PC-3 (cell line): ENCODE measurements at regions not wholly inside any gene's neighbourhood (a gene's known extent, or its start where the extent isn't known, plus 50 kb on each side); places are given as distances from the start of the nearest gene placed in this dataset.
"Not testable (repeated sequence)": the region's sequence is repeated elsewhere in the genome, so short reads cannot be mapped to it uniquely, and the experiment has no call there.

ENCODE experiments used
- ATAC-seq: fragments of 200-7000 bp; cut with Tn5 transposase; 2 replicates; pipeline ENCODE4 v1.9.1; 2020; ENCODE audit warnings: mild to moderate bottlenecking, moderate library complexity
- BruUV-seq: library from RNA; stranded (reverse); fragments of 400-500 nt; replicated peaks from 2 replicates; lab custom pipeline; 2021; lab: Mats Ljungman, UMichigan
- CTCF ChIA-PET: fragments of 300-600 bp; sonication (Branson Sonifier 250); formaldehyde crosslinking; loops from one replicate; lab custom pipeline; 2022; ENCODE audit warnings: antibody characterized with exemption; lab: Charles Lee
- POLR2A ChIA-PET: fragments of 300-600 bp; sonication (Branson Sonifier 250); formaldehyde crosslinking; loops from one replicate; lab custom pipeline; 2022; ENCODE audit warnings: antibody characterized with exemption; ENCODE audit not compliant: unreplicated experiment; lab: Charles Lee
- DNase-seq: peaks from one replicate; pipeline ENCODE4 v3.0.0-alpha.2; 2015
- H2AFZ ChIP-seq: fragments of 300-600 bp; sonication (generic); 2 replicates; pipeline ENCODE4 v1.6.0; 2016; ENCODE audit warnings: antibody characterized with exemption, low read length
- H3F3A ChIP-seq: fragments of 300-600 bp; sonication (generic); one replicate; pipeline ENCODE4 v1.6.0; 2017; ENCODE audit warnings: antibody characterized with exemption, low read length, control low read depth, mild to moderate bottlenecking; ENCODE audit not compliant: unreplicated experiment
- H3K27ac ChIP-seq: fragments of 300-600 bp; sonication (generic); 2 replicates; pipeline ENCODE4 v1.5.1; 2016; ENCODE audit warnings: mild to moderate bottlenecking, low read length
- H3K27me3 ChIP-seq: fragments of 300-600 bp; sonication (generic); 2 replicates; pipeline ENCODE4 v1.6.1; 2016; ENCODE audit warnings: low read length, mixed read lengths
- H3K36me3 ChIP-seq: fragments of 300-600 bp; sonication (generic); 2 replicates; pipeline ENCODE4 v1.6.1; 2016; ENCODE audit warnings: low read depth, mixed run types, low read length, mixed read lengths
- H3K4me1 ChIP-seq: fragments of 300-600 bp; sonication (generic); 2 replicates; pipeline ENCODE4 v1.5.1; 2016; ENCODE audit warnings: low read length; ENCODE audit not compliant: insufficient read depth
- H3K4me2 ChIP-seq: fragments of 300-600 bp; sonication (generic); 2 replicates; pipeline ENCODE4 v1.6.0; 2016; ENCODE audit warnings: low read length
- H3K4me3 ChIP-seq: fragments of 300-600 bp; sonication (generic); 2 replicates; pipeline ENCODE4 v1.5.1; 2016; ENCODE audit warnings: mild to moderate bottlenecking, low read length, mixed read lengths
- H3K79me2 ChIP-seq: fragments of 300-600 bp; sonication (generic); 2 replicates; pipeline ENCODE4 v1.6.1; 2017; ENCODE audit warnings: low read length, mixed read lengths
- H3K9ac ChIP-seq: fragments of 300-600 bp; sonication (generic); 2 replicates; pipeline ENCODE4 v1.6.0; 2016; ENCODE audit warnings: mild to moderate bottlenecking, low read length
- H3K9me2 ChIP-seq: fragments of 300-600 bp; sonication (generic); replicated peaks from 2 replicates; pipeline ENCODE4 v1.6.1; 2016; ENCODE audit warnings: mixed run types, low read length, mixed read lengths
- H3K9me3 ChIP-seq: fragments of 300-600 bp; sonication (generic); 2 replicates; pipeline ENCODE4 v1.6.1; 2016; ENCODE audit warnings: low read length, mixed read lengths
- H4K20me1 ChIP-seq: fragments of 300-600 bp; sonication (generic); 2 replicates; pipeline ENCODE4 v1.6.1; 2016; ENCODE audit warnings: low read length, mixed read lengths
- CTCF ChIP-seq: fragments of 300-600 bp; sonication (generic); conservative IDR thresholded peaks from 2 replicates; pipeline ENCODE4 v1.5.1; 2017; ENCODE audit warnings: antibody characterized with exemption, low read depth, mild to moderate bottlenecking, low read length
- EZH2 ChIP-seq: fragments of 300-600 bp; sonication (generic); IDR thresholded peaks from one replicate; pipeline ENCODE4 v1.6.1; 2017; ENCODE audit warnings: antibody characterized with exemption, mild to moderate bottlenecking, low read length; ENCODE audit not compliant: unreplicated experiment
- EZH2phosphoT487 ChIP-seq: fragments of 300-600 bp; sonication (generic); IDR thresholded peaks from 2 replicates; pipeline ENCODE4 v1.6.1; 2018; ENCODE audit warnings: mild to moderate bottlenecking, antibody characterized with exemption, low read length, borderline replicate concordance
- intact Hi-C: fragments of 100-400 bp; cut with micrococcal nuclease; formaldehyde crosslinking; loops from 2 replicates; pipeline ENCODE4 v1.9.0; 2023

- Histone ChIP-seq H3K4me1 (peaks cover 13% of the 10 kb centered on the region), H3K9me2 (no peaks in the 10 kb centered on the region), H3K36me3 (peaks cover 5% of the 10 kb centered on the region; the same call in 1 of the 2 replicates), H3K4me3 (no peak overlapping the region), H3K27me3 (no peaks in the 10 kb centered on the region), H3K27ac (no peak overlapping the region), H3K9ac (no peak overlapping the region), H3K9me3 (no peaks in the 10 kb centered on the region), H3K79me2 (peaks cover 61% of the 10 kb centered on the region), H4K20me1 (peaks cover 18% of the 10 kb centered on the region; the same call in 1 of the 2 replicates), H3F3A (no peaks in the 10 kb centered on the region), H2AFZ (no peak overlapping the region), H3K4me2 (no peak overlapping the region)
- DNase-seq: no peak
- POLR2A ChIA-PET: no interaction called here
- TF ChIP-seq EZH2 (no peak), EZH2phosphoT487 (no peak), CTCF (no peak)
- no peak for ATAC-seq
- CTCF ChIA-PET: no interaction called here
- intact Hi-C loops: no loop called here
- BruUV-seq: no TSS peak
Measured at GRCh38 chr7:131080754-131081153, 246.9 kb upstream of the MKLN1 start.

- no peak overlapping the region for H3K27ac ChIP-seq
- ChIA-PET POLR2A (no interaction called here), CTCF (no interaction called here)
- BruUV-seq: no TSS peak
- H3K79me2 ChIP-seq: peaks cover 61% of the 10 kb centered on the region
- TF ChIP-seq CTCF (no peak), EZH2phosphoT487 (no peak), EZH2 (no peak)
- peaks cover 18% of the 10 kb centered on the region; the same call in 1 of the 2 replicates for H4K20me1 ChIP-seq
- H3K4me2 ChIP-seq: no peak overlapping the region
- H3F3A ChIP-seq: no peaks in the 10 kb centered on the region
- no peaks in the 10 kb centered on the region for H3K9me2 ChIP-seq
- intact Hi-C loops: no loop called here
- no peak overlapping the region for H3K4me3 ChIP-seq
- no peak overlapping the region for H3K9ac ChIP-seq
- H3K4me1 ChIP-seq: peaks cover 7% of the 10 kb centered on the region
- H2AFZ ChIP-seq: no peak overlapping the region
- no peaks in the 10 kb centered on the region for H3K27me3 ChIP-seq
- ATAC-seq (no peak), DNase-seq (no peak)
- no peaks in the 10 kb centered on the region for H3K9me3 ChIP-seq
- peaks cover 5% of the 10 kb centered on the region; the same call in 1 of the 2 replicates for H3K36me3 ChIP-seq
Measured at GRCh38 chr7:131081308-131081707, 246.4 kb upstream of the MKLN1 start.

- DNase-seq: no peak
- Histone ChIP-seq H3K4me3 (no peak overlapping the region), H3F3A (no peaks in the 10 kb centered on the region), H3K79me2 (peaks cover 73% of the 10 kb centered on the region), H4K20me1 (peaks cover 18% of the 10 kb centered on the region; the same call in 1 of the 2 replicates), H3K27me3 (no peaks in the 10 kb centered on the region), H2AFZ (no peak overlapping the region), H3K9me3 (no peaks in the 10 kb centered on the region), H3K27ac (no peak overlapping the region), H3K9me2 (no peaks in the 10 kb centered on the region), H3K4me2 (no peak overlapping the region), H3K9ac (no peak overlapping the region), H3K4me1 (no peaks in the 10 kb centered on the region), H3K36me3 (peaks cover 9% of the 10 kb centered on the region; the same call in 1 of the 2 replicates)
- no TSS peak for BruUV-seq
- no peak for ATAC-seq
- POLR2A ChIA-PET: no interaction called here
- no peak for TF ChIP-seq EZH2
- no peak for TF ChIP-seq EZH2phosphoT487
- TF ChIP-seq CTCF: no peak
- intact Hi-C loops: no loop called here
- CTCF ChIA-PET: no interaction called here
Measured at GRCh38 chr7:131083781-131084180, 243.9 kb upstream of the MKLN1 start.

GRCh38 chr7:131084336-131084735 is 243.3 kb upstream of the MKLN1 start:
- H3K27me3 ChIP-seq, intact Hi-C loops, BruUV-seq, H3K9ac ChIP-seq, CTCF ChIA-PET, DNase-seq, ATAC-seq, H3K27ac ChIP-seq, H3K4me1 ChIP-seq, POLR2A ChIA-PET, H3K4me2 ChIP-seq, H2AFZ ChIP-seq, H3K4me3 ChIP-seq, H3F3A ChIP-seq, H3K9me2 ChIP-seq, H3K9me3 ChIP-seq: not testable (repeated sequence)
- Histone ChIP-seq H3K36me3 (peaks cover 10% of the 10 kb centered on the region), H4K20me1 (peaks cover 18% of the 10 kb centered on the region; the same call in 1 of the 2 replicates), H3K79me2 (peaks cover 70% of the 10 kb centered on the region)
